HPDE6-E6E7 (cell line): ENCODE measurements at regions not wholly inside any gene's neighbourhood (a gene's known extent, or its start where the extent isn't known, plus 50 kb on each side); places are given as distances from the start of the nearest gene placed in this dataset.
"Not testable (repeated sequence)": the region's sequence is repeated elsewhere in the genome, so short reads cannot be mapped to it uniquely, and the experiment has no call there.

Source experiments
- DNase-seq: peaks from one replicate; pipeline ENCODE4 v3.0.0; 2011; ENCODE audit warnings: missing footprints; ENCODE audit errors: extremely low spot score

GRCh38 chr1:233790121-233790520, 114.4 kb upstream of the SLC35F3 start:
- DNase-seq: no peak

- DNase-seq: peak; percentile 73
Observed at GRCh38 chr1:233790662-233791371, 113.7 kb upstream of the SLC35F3 start.

DNA sequence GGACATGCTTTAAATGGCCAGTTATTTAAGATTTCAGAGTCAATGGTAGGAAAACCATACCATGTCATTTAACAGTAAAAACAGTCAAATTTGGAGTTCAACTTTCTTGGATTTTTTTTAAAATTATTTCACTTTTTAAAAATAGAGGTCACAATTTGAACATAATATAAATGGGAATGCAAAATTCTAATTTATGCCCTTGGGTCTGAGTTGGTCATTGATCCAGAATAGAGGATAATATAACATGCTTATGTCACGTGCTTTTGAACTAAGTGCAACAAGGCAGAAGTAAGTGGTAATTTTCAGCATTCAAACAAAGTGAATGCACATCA, 113.1 kb upstream of the SLC35F3 start:
- no peak for DNase-seq

GRCh38 chr1:233791721-233792120, 112.8 kb upstream of the SLC35F3 start:
- no peak for DNase-seq

DNA sequence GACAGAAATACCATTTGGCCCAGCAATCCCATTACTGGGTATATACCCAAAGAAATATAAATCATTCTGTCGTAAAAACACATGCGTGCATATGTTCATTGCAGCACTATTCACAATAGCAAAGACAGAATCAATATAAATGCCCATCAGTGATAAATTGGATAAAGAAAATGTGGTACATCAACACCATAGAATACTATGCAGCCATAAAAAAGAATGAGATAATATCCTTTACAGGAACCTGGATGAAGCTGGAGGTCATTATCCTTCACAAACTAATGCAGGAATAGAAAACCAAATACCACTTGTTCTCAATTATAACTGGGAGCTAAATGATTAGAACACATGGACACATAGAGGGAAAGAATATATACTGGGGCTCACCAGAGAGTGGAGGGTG, 109.6 kb upstream of the SLC35F3 start:
- DNase-seq: no peak

DNA sequence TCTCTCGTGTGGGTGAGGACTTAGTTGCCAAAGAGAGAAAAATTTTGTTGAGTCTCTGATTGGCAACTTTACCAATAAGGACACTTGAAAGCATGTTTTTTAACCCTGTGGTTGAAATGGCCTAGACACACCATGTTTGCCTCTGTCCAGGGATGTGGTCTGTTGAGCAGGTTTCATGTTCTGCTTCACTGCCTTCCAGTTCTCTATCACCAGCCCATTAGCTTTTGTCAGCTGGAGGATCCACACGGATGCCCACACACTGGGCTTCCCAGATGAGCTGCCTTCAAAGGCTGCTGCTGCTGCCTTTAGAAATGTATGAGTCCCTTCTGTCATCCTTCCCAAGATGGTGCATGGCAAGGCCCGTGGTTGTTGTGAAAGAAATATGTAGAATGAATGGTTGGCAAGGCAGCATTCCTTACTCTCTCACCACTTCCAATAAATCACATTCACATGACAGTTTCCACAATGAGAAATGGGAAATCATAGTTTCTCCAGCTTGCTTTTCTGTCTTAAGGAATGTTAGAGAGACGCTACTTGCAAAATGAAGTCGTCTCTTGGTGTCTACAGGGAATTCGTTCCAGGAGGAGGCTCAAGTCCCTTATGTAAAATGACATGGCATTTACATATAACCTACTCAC, 108.2 kb upstream of the SLC35F3 start:
- no peak for DNase-seq

- DNase-seq: no peak
Observed at GRCh38 chr1:233802611-233803010, 101.9 kb upstream of the SLC35F3 start.

- DNase-seq: no peak
Observed at GRCh38 chr1:233805786-233806185, 98.7 kb upstream of the SLC35F3 start.

DNA sequence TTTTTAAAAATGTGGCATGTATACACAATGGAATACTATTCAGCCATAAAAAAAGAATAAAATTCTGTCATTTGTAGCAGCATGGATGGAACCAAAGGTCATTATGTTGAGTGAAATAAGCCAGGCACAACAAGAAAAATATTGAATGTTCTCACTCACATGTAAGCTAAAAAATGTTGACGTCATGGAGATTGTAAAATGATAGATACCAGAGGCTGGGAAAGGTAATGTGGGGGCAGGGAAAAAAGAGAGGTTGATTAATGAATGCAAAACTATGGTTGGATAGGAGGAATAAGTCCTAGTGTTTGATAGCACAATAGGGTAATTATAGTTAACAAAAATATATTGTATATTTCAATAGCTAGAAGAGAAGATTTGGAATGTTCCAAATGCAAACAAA, 89.1 kb upstream of the SLC35F3 start:
- DNase-seq: no peak

DNA sequence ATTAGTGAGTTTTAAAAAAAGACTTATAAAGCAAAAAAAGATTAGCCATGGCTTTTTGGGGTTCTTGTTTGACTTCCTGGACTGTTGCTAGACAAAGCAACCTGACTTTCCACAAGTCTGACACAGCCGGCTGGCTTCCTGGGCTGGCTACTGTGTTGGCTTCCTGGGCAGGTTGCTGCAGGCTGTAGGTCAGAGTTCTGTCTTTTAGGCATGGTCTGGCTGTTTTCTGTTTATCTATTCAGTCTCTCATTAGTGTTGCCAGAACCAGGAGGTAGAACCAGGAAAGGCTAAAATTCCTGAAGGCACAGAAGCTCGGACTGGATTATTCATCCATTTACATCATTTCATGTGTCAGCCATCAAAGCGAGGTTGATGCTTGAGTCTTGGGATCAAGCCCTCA, 88.6 kb upstream of the SLC35F3 start:
- DNase-seq: peak; percentile 14

DNA sequence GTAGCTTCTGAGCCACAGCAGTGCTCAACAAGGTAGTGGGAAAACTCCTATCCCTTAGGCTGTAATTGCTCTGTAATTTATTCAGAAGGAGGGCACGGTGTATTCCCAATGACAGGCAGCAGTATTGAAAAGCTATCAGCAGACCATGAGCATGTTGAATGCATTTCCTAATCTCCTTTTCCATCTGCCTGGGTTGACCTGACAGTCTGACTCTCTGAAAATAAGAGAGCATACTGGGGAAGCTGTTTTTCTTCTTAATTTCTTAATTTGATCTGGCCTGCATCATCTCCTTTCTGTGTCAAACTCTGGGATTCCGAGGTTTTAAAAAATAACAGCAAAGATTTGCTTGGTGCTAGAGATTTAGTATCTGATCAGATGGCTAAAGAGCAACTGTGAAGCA, 88.1 kb upstream of the SLC35F3 start:
- no peak for DNase-seq

DNA sequence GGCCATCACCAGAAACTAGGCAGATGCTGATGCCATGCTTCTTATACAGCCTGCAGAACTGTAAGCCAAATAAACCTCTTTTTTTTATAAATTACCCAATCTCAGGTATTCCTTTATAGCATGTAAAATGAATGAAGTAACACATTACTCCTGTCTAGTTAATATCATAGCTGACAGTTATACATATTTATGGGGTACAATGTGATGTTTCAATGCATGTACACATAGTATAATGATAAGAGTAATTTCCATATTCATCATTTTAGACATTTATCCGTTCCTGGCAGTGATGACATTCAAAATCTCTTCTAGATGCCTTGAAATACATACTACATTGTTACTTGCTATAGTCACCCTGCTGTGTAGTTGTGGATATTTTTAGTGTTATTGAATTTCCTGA, 85.4 kb upstream of the SLC35F3 start:
- DNase-seq: no peak

GRCh38 chr1:233824179-233824578, 80.3 kb upstream of the SLC35F3 start:
- not testable (repeated sequence) for DNase-seq

- not testable (repeated sequence) for DNase-seq
Observed at GRCh38 chr1:233827937-233828336, 76.5 kb upstream of the SLC35F3 start.

- DNase-seq: no peak
Observed at GRCh38 chr1:233828480-233828879, 76.0 kb upstream of the SLC35F3 start.

DNA sequence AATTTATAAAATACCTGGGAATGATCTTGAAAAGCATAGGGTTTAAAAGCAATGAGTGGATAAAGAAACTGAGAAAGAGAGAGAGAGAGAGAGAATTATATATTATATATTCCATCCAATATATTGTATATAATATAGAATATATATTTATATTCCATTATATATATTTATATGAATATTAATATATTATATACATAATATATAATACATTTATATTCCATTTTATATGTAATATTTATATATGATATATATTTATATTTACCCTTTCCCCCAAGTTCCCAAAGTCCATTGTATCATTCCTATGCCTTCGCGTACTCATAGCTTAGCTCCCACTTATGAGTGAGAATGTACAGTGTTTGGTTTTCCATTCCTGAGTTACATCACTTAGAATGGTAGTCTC, 69.9 kb upstream of the SLC35F3 start:
- DNase-seq: no peak

- not testable (repeated sequence) for DNase-seq
Observed at GRCh38 chr1:233838207-233838606, 66.3 kb upstream of the SLC35F3 start.

- DNase-seq: no peak
Observed at GRCh38 chr1:233843525-233844204, 60.8 kb upstream of the SLC35F3 start.

DNA sequence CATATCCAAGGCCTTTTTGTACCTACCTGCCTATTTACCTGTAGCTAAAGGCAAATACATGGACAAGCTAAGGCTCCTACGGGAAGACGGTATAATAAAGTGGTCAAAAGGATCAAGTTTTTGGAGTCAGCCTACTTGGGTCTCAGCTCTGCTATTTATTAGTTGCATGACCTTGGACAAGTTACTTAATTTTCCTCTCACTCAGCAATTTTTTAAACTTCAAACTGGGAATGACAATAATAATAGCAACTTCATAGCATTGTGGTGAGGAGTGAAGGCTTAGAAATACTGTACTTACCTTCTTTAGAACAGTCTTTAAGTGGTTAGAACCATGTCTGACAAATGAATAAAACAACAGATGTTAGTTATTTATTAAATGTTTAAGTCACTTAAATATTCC, 60.2 kb upstream of the SLC35F3 start:
- no peak for DNase-seq

- no peak for DNase-seq
Observed at GRCh38 chr1:233844692-233845091, 59.8 kb upstream of the SLC35F3 start.
